ENCODE measurements at regions not wholly inside any gene's neighbourhood (a gene's known extent, or its start where the extent isn't known, plus 50 kb on each side); places are given as distances from the start of the nearest gene placed in this dataset.

DNA sequence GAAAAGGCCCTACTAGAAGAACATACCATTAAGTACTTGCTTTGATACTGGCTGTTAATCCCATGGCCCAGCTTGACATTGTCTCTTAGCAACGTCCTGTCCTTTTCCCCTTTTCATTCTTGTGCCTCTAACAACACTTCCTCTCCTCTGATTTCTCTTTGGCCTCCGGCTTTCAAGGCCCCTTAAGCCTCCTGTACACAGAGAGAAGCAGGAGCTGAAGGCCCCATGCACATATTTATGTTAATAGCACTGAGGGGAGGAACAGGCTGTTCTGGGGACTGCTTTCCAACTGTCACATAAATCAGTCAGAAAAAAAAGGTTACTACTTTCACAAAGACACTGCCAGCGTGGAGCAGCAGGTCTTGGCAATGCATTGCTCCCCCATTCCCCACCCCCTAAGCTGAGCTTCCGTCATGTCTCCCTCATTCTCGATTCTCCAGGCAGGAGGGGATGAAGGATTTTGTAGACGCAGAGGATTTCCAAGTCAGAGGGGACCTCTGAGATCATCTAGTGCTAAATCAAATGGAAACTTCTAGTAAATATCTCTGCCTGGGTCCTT, 257.4 kb upstream of the ADAMTS9 start:
- DNase-seq (ENCODE audit: low read depth) = no peak

- no peak for DNase-seq (ENCODE audit: low read depth)
These were observed 256.1 kb upstream of the ADAMTS9 start for GRCh38 chr3:64943866-64944265.

- DNase-seq (ENCODE audit: low read depth) = no peak
These were observed 253.0 kb upstream of the ADAMTS9 start for GRCh38 chr3:64940596-64941348.

DNA sequence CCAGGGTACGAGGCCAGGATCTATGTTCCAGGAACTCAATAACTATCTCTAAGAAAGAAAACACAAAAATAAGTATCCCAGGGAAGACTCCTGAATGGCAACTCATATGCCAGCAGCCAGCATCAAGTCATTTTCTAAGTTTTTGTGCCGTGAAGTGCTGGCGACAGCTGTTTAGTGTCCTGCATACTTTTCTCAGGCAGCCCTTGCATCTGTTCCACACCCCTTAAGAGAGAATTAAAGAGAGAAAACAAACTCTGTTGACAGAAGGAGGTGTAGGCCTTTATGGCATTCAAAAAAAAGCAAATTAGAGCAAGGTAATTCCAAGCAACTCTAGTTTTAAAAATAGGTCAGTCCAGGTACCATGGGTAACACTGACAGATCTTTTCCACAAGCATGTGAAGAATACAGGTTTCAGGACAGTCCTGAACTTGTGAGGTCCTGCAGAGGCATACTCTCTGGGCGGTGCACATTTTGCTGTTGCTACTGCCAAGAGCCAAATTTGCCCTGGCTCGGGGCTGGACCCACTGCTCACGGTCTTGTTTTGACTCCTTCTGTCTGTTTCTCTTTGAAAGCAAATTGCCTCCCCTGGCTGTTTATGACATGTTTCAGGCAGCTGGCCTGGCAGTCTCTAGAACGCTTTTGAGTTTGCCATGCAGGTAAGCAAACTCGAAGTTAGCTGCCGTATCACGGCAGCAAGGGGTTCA, 252.1 kb upstream of the ADAMTS9 start:
- DNase-seq (ENCODE audit: low read depth) = no peak

GRCh38 chr3:64939309-64939708, 251.5 kb upstream of the ADAMTS9 start:
- no peak for DNase-seq (ENCODE audit: low read depth)

DNA sequence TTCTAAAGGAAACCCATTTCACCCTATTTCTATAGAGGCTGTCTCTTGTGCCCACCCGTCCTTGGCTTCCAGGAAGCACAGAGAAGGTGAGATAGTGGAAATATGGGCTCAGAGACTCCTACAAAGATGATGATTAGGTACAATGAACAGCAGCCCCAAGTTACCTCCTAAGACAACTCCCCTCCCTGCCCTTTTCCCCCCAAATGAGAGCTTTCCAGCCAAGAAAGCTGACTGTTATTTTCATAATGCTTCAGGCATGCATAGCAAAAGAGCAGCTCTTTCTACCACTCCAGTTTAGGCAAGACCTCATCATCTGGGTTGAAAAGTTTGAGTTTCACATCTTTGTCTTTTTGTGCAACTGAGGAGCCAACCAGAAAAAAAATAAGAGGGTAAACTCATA, 248.8 kb upstream of the ADAMTS9 start:
- DNase-seq (ENCODE audit: low read depth) = no peak

- no peak for DNase-seq (ENCODE audit: low read depth)
These were observed 248.2 kb upstream of the ADAMTS9 start for GRCh38 chr3:64935971-64936370.

- DNase-seq (ENCODE audit: low read depth) = no peak
These were observed 245.0 kb upstream of the ADAMTS9 start for GRCh38 chr3:64932666-64933342.

- DNase-seq (ENCODE audit: low read depth) = no peak
These were observed 244.3 kb upstream of the ADAMTS9 start for GRCh38 chr3:64932016-64932518.

DNA sequence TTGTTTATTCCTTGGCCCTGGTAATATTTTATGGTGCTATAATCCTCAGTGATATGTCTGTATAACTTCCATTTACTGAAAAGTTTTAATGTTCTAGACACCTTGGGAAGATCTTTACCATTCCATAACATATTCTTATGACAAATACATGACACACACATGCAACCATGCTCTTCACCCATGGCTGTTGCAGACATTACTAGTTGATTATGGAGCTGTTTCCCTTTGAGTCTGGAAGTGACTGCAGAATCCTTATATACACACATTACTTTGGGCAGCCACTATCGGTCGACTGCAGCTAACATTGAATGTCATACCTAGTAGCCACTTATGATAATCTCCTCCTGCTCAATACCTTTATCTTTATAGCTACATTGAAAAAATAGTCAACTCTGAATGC, 243.1 kb upstream of the ADAMTS9 start:
- no peak for DNase-seq (ENCODE audit: low read depth)

GRCh38 chr3:64928683-64929082, 240.9 kb upstream of the ADAMTS9 start:
- no peak for DNase-seq (ENCODE audit: low read depth)

GRCh38 chr3:64927689-64928088, 239.9 kb upstream of the ADAMTS9 start:
- no peak for DNase-seq (ENCODE audit: low read depth)

DNA sequence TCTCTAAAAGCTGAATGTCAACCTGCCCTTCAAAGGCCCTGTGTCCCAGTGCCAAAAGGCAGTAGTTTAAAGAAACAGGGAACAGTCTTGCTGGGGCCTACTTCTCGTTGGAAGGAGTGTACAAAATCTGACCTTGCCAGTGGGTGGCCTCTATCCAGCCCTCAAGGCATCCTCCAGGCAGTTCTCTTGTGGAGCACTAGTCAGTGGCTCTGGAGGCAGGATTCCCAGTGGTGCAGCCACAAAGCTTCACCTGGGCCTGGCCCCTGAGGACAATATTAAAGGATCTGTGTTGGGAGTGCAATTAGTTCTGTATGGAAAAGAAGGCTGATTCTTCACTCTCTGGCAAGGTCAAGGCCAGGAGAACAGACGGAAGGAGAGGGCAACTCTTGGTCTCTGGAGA, 237.8 kb upstream of the ADAMTS9 start:
- no peak for DNase-seq (ENCODE audit: low read depth)

- DNase-seq (ENCODE audit: low read depth) = no peak
These were observed 237.2 kb upstream of the ADAMTS9 start for GRCh38 chr3:64924961-64925360.

DNA sequence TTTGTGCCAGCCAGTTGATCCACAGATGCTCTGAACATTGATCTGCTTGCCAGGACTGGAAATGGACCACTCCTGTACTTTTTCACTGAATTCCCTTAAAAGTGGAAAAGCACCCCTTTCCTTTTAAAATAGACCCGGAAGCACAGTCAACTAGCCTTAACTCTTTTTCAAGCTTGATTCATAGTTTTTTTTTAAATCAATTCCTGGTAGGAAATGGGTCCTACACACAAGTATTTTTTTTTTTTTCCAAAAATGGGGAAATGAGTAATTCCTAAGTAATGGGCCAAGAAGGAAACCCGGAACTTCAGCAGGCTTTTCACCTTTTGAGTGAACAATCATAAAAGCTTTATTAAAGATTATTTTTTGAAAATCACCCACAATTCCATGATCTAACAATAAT, 234.4 kb upstream of the ADAMTS9 start:
- DNase-seq (ENCODE audit: low read depth) = no peak

GRCh38 chr3:64921281-64922065, 233.7 kb upstream of the ADAMTS9 start:
- DNase-seq (ENCODE audit: low read depth) = no peak

DNA sequence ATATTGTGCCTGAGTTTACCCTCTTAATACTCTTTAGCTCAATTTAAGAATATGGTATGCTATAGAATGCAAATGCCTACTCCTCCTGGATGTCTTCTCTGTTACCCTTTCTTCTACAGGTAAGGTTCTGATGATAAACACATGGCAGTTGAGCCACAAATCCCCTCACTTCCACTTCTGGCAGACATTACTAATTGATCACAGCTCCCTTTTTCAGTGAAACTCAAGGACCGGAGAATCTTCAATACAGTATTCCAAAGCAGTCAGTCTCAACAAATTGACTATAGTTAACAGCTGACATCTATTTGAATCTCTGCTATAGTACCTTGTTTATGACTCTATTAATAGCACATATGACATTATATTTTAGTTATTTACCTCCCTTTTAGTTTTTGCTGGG, 232.1 kb upstream of the ADAMTS9 start:
- no peak for DNase-seq (ENCODE audit: low read depth)

GRCh38 chr3:64918989-64919388, 231.2 kb upstream of the ADAMTS9 start:
- DNase-seq (ENCODE audit: low read depth) = no peak

DNA sequence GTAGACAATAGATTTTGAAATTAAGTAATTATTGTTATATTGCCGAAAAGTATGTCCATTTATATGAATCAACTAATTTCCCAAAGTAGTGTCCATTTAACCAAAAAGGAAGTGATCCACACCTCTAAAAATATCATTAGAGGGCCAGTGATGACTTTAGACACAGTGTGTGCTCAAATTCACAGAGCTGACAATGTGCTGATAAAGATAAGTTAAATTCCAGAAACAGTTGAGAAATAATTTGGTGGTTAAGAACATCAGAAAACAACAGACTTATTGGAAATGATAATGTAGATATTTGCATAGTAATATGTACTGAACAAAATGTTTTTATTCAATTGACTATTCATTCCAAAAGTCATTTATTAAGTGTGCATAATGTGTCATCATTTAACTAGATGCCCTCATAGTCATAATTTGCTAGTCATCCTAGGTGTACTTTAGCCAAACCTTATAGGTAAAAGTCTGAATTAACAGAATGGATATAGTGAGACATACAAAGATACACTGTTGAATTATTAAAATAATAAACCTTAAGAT, 230.2 kb upstream of the ADAMTS9 start:
- DNase-seq (ENCODE audit: low read depth) = no peak

- no peak for DNase-seq (ENCODE audit: low read depth)
These were observed 229.1 kb upstream of the ADAMTS9 start for GRCh38 chr3:64916937-64917336.

- DNase-seq (ENCODE audit: low read depth) = no peak
These were observed 228.5 kb upstream of the ADAMTS9 start for GRCh38 chr3:64916192-64916798.

All from GM04504 (cell line).